KG1 (cell line): ENCODE measurements at regions not wholly inside any gene's neighbourhood (a gene's known extent, or its start where the extent isn't known, plus 50 kb on each side); places are given as distances from the start of the nearest gene placed in this dataset.
"Not testable (repeated sequence)": the region's sequence is repeated elsewhere in the genome, so short reads cannot be mapped to it uniquely, and the experiment has no call there.

Experiments used
- DNase-seq: peaks from one replicate; lab custom pipeline; 2025; lab: John Stamatoyannopoulos, UW

DNA sequence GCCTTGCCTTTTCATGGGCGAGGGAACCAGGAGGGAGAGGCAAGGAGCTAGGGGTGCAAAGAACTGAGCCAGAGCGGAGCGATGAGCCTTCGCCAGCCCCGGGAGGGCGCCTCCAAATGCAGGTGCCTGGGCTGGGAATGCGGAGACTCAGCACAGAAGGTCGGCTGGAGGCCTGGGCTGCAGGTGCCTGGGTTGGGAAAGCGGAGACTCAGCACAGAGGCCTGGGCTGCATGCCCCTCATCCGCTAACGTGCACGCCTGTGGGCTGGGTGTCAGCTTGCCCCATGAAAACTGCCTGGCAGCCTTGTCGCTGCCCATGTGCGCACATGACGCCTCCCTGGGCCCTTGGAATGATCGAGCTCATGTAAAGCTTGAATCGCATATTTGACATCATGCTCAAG lies 51.8 kb downstream of the POM121L12 start:
- DNase-seq, result no peak

DNA sequence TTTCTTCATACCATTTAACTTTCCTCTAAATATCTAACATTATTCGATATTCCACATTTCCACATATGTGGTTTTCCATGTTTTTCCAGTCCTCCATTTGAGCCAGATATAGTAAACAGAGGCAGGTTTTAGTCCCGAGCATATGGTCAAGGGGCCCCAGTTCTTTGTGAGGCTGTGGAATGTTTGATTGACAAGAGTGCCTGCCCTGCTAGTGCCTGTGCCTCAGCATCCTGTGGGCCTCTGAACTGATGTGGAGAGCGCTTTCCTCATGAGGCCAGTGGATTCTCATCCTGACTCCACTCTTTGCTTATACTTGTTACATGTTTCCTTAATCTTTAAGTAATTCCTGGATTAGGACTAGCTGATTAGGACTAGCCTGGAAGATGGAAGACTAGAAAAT lies 58.8 kb downstream of the POM121L12 start:
- DNase-seq, result no peak

DNA sequence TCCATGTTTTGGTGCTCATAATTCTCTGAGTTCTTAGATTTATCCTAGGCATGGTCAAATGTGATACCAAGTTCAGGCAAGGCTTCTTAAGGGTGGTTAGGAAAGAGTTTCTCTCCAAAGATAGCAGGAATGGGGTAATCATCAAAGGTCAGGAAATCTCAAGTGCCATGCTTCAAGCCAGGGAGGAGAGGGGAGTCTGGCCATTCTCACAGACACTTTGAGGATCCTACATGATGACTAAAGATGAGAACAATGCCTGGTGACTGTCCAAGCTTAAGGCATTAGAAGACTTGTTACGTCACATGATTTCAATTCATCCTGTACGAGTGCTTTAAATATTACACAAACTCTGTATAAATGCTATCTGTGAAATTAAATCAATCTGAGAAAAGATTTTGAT lies 59.4 kb downstream of the POM121L12 start:
- no peak for DNase-seq

- DNase-seq, result no peak
These were observed 60.5 kb downstream of the POM121L12 start for GRCh38 chr7:53095731-53096501.

- no peak for DNase-seq
These were observed 64.7 kb downstream of the POM121L12 start for GRCh38 chr7:53100091-53100490.

DNA sequence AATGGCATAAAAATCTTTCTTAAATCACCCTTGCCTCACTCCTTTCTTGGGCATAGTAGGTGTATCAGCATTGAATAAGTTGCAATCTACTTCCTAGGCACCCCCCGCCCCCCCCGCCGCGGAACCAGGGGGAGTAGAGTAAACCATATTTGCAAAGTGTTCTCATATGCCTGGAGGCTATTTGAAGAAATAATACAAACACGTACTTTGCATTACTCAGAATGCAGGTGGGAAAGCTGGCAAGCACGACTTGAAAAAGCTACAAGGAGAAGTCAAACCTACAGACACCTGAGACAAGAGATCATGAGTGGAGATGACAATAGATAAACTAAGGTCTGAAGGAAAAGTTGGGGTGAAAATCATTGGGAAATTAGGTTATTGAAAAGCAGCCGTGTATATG lies 65.6 kb downstream of the POM121L12 start:
- DNase-seq, result no peak

GRCh38 chr7:53110425-53110824 lies 75.0 kb downstream of the POM121L12 start:
- DNase-seq, result no peak

DNA sequence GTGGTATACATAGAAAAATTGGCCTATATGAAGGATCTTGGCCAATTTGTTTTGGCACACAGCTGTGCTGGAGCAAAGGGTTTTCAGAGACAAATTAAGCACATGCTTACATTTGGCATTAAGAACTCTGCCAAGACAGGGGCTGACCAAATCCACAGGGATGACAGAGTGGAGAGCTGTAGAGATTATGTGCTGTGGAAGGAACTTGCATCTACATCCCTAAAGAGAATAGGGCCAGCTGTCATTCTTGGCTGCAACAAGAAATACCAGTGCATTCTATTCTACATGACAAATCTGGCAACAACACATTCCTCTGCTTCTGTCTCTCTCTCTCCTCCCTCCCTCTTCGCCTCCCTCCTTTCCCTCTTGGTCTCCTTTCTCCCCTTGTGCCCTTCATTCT lies 75.6 kb downstream of the POM121L12 start:
- DNase-seq, result no peak

DNA sequence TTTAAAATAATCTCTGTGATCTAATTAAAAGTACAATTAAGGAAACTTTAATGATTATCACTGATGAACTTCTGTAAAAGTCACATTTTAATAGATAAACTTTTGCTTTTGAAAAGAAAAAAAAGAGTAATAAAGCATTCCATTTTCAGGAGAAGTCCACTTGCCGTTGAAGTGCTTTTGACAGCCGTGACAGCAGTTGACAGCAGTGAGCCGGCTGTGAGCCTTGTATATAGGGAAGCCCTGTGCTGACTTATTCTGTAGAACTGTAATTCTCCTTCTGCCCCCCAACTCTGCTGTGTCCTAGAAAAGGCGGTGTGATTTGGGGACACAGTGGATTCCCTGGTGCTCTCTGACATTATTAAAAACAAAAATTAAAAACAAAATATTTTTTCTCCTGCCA lies 78.0 kb downstream of the POM121L12 start:
- DNase-seq, result no peak

DNA sequence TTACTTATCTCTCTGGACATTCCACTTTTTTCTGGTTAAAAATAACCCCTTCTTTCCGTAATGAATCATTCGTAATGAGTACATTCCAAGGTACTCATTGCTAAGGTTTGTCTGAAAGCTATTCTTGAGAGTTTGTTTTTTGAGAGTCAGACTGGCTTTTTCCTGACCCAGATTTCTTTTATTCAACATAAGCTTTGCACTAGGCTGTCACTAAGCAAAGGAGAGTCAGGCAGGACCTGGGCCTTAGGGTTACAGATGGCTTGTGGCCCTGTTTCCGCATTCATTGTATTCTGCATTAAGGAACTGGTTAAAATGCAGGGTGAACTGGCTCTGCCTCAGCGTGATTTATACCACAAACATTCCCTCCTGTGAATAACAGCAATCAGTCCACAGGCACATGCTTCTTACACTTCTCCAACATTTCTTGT lies 84.1 kb downstream of the POM121L12 start:
- DNase-seq, result no peak

DNA sequence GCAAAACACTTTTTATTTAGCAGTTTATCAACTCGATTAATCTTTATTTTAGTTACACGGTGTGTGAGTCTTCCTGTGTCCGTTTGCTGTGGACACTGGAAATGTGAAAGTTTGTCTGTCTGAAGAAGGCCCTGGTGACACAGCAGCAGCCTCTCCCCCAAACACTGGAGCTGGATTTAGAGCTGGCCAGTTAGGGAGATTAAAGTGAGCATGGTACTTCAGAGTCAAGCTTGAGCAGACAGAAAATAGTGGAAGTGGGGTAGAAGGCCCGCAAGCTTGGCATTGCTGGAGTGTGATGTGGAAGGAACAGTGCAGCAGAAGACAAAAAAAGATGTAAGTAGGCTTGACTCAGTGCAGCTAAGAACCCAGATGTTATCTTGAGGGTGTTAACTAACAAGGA lies 85.9 kb downstream of the POM121L12 start:
- DNase-seq, result no peak

DNA sequence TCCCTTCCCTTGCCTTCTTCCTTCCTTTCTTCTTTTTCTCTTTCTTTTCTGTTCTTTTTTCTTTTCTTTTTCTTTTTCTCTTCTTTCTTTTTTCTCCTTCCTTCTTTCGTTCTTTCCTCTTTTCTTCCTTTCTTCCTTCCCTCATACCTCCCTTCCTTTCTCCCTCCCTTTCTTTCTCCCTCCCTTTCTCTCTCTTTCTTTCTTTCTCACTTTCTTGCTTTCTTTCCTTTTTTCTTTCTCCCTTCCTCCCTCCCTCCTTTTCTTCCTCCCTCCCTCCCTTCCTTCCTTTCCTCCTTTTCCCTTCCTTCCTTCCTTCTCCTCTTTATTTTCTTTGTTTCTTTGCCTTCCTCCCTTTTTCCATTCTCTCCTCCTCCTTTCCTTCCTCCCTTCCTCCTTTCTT lies 96.3 kb downstream of the POM121L12 start:
- no peak for DNase-seq

DNA sequence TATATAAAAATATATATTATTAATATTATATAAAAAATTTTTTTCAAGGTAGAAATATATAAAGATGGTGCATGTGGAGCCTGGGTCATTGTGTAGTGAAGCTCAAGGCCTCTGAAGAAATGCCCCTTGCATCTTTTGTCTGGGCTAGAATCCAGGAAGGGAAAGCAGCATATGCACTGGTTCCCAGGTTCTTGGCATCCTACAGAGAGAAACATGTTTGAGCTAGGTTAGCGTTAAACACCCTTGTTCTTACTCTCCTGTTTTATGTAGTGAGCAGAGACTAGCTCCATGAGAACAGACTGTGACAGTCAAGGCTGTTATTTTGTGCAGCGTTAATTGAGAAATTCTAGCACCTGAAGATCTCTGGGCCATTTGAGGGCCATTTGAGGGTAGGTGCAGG lies 116.1 kb downstream of the POM121L12 start:
- no peak for DNase-seq

DNA sequence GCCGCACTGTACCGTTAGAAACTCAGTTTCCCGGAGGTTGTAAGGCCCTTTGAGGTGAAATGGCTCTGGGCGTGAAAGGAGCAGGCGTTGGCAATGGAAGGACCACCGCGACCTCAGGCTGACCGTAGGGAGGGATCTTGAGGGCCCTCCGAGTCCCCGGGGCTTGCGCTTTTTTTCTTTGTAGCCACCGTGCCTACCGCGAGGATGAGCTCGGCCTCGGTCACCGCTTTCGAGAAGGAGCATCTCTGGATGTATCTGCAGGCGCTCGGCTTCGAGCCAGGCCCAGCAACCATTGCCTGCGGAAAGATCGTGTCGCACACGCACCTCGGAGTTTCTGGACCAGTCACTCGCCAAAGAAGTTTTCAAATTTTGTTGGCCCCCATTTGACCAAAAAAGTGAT lies 151.8 kb downstream of the POM121L12 start:
- DNase-seq, result not testable (repeated sequence)

- no peak for DNase-seq
These were observed 155.8 kb downstream of the POM121L12 start for GRCh38 chr7:53191191-53191695.

GRCh38 chr7:53191836-53192443 lies 156.5 kb downstream of the POM121L12 start:
- DNase-seq, result no peak

GRCh38 chr7:53205006-53205405 lies 169.6 kb downstream of the POM121L12 start:
- no peak for DNase-seq

- DNase-seq, result no peak
These were observed 173.7 kb downstream of the POM121L12 start for GRCh38 chr7:53209129-53209528.

- no peak for DNase-seq
These were observed 179.0 kb downstream of the POM121L12 start for GRCh38 chr7:53214463-53214862.

- no peak for DNase-seq
These were observed 183.5 kb downstream of the POM121L12 start for GRCh38 chr7:53218730-53219504.

- no peak for DNase-seq
These were observed 193.8 kb downstream of the POM121L12 start for GRCh38 chr7:53229202-53229601.

DNA sequence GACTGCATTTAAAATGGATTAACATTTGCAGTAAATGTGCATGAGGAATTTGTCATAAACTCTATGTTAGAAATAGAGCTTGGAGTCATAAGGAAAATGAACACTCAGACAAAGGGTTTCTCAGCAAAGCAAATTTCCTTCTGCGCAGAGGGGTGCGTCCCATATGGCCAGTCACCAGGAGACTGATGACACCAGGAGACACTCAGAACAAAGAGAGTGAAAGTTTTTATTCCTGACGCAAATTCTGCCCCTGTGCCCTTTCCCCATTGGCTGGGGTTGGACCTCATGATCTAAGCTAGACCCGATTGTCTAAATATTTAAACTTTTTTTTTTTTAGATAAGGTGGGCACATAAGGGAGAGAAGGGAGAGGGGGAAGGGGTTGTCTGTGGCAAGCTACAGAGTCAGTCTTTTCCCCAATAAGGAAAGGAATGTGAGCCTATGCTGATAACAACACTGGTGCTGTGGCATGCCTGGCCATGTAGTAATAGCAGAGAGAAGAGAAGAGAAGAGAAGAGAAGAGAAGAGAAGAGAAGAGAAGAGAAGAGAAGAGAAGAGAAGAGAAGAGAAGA lies 202.0 kb downstream of the POM121L12 start:
- DNase-seq, result no peak
